Liver (tissue), 8 donors: ENCODE measurements at regions not wholly inside any gene's neighbourhood (a gene's known extent, or its start where the extent isn't known, plus 50 kb on each side); places are given as distances from the start of the nearest gene placed in this dataset.

Source experiments
- DNase-seq: peaks from one replicate; pipeline ENCODE4 v3.0.0-alpha.2; 2017; ENCODE audit warnings: low spot score
- H3K27ac ChIP-seq, 2 donors: one replicate each; pipeline ENCODE4 v1.7.0; 2013; ENCODE audit warnings: inconsistent platforms in 2 of 2, low read length in 2 of 2, control low read depth in 1 of 2, low read depth in 1 of 2, mild to moderate bottlenecking in 1 of 2
- H3K27me3 ChIP-seq, 4 donors: one replicate each; pipeline versions ENCODE4 v1.6.1 to v1.7.0; 2013; ENCODE audit warnings: low read length in 3 of 4, inconsistent platforms in 1 of 4, mild to moderate bottlenecking in 1 of 4, moderate library complexity in 1 of 4; ENCODE audit not compliant: control insufficient read depth in 4 of 4, insufficient read depth in 4 of 4
- H3K36me3 ChIP-seq, 4 donors: one replicate each; pipeline versions ENCODE4 v1.6.1 to v1.7.0; 2013; ENCODE audit warnings: low read length in 3 of 4, mild to moderate bottlenecking in 3 of 4, low read depth in 1 of 4, moderate library complexity in 1 of 4; ENCODE audit not compliant: control insufficient read depth in 4 of 4, insufficient read depth in 3 of 4
- H3K4me1 ChIP-seq, 4 donors: one replicate each; pipeline versions ENCODE4 v1.6.1 to v1.7.0; 2013; ENCODE audit warnings: low read length in 3 of 4, mild to moderate bottlenecking in 3 of 4, moderate library complexity in 1 of 4; ENCODE audit not compliant: control insufficient read depth in 4 of 4, insufficient read depth in 4 of 4
- H3K4me3 ChIP-seq, 3 donors: one replicate each; pipeline versions ENCODE4 v1.6.1 to v1.7.0; 2013; ENCODE audit warnings: low read length in 3 of 3, control low read depth in 1 of 3, low read depth in 1 of 3, mild to moderate bottlenecking in 1 of 3
- H3K9ac ChIP-seq, 2 donors: one replicate each; pipeline ENCODE4 v1.7.0; 2013; ENCODE audit warnings: low read length in 2 of 2, mild to moderate bottlenecking in 2 of 2, moderate library complexity in 2 of 2, control low read depth in 1 of 2, low read depth in 1 of 2
- H3K9me3 ChIP-seq, 4 donors: one replicate each; pipeline versions ENCODE4 v1.6.1 to v1.7.0; 2013; ENCODE audit warnings: low read length in 3 of 4; ENCODE audit not compliant: control insufficient read depth in 4 of 4
- CTCF ChIP-seq: fragments of 150-350 bp; IDR thresholded peaks from 2 replicates; pipeline ENCODE4 v1.5.1; 2017; ENCODE audit warnings: improper control_type of control experiment, low read depth, low read length; ENCODE audit not compliant: missing input control
- EGR1 ChIP-seq, 2 donors: IDR thresholded peaks; 2 replicates each; pipeline ENCODE4 v1.6.1; 2016 to 2018; ENCODE audit warnings: antibody characterized with exemption in 2 of 2, low read depth in 2 of 2
- FOXA1 ChIP-seq: IDR thresholded peaks from 2 replicates; pipeline ENCODE4 v1.6.1; 2016; ENCODE audit warnings: antibody characterized with exemption
- FOXA2 ChIP-seq: IDR thresholded peaks from 2 replicates; pipeline ENCODE4 v1.6.1; 2016; ENCODE audit warnings: antibody characterized with exemption
- GABPA ChIP-seq, 2 donors: IDR thresholded peaks in 1 of 2; conservative IDR thresholded peaks in 1 of 2; 2 replicates each; pipeline ENCODE4 v1.6.1; 2016; ENCODE audit warnings: antibody characterized with exemption in 2 of 2, mild to moderate bottlenecking in 1 of 2, moderate library complexity in 1 of 2
- HNF4A ChIP-seq, 2 donors: conservative IDR thresholded peaks; 2 replicates each; pipeline ENCODE4 v1.6.1; 2016; ENCODE audit warnings: antibody characterized with exemption in 2 of 2, mild to moderate bottlenecking in 2 of 2
- HNF4G ChIP-seq: IDR thresholded peaks from 2 replicates; pipeline ENCODE4 v1.6.1; 2016; ENCODE audit warnings: antibody characterized with exemption
- JUND ChIP-seq, 2 donors: IDR thresholded peaks; 2 replicates each; pipeline ENCODE4 v1.6.1; 2016; ENCODE audit warnings: antibody characterized with exemption in 2 of 2
- MAX ChIP-seq: IDR thresholded peaks from 2 replicates; pipeline ENCODE4 v1.6.1; 2016; ENCODE audit warnings: antibody characterized with exemption
- RXRA ChIP-seq, 2 donors: IDR thresholded peaks; 2 replicates each; pipeline ENCODE4 v1.6.1; 2017 to 2018; ENCODE audit warnings: antibody characterized with exemption in 2 of 2, mild to moderate bottlenecking in 1 of 2
- SP1 ChIP-seq: IDR thresholded peaks from 2 replicates; pipeline ENCODE4 v1.6.1; 2018; ENCODE audit warnings: antibody characterized with exemption, mild to moderate bottlenecking
- TAF1 ChIP-seq: conservative IDR thresholded peaks from 2 replicates; pipeline ENCODE4 v1.6.1; 2016; ENCODE audit warnings: antibody characterized with exemption, mild to moderate bottlenecking
- WGBS: extraction: QIAGEN DNeasy Blood & Tissue Kit; methylation state at CpG from one replicate; pipeline ENCODE4 v1.1.7; 2013; 5-methylcytosine and 5-hydroxymethylcytosine counted together
- donor health status: healthy.
- donor health status: healthy.
- donor health status: healthy.
- donor health status: healthy.
- donor health status: healthy.

GRCh38 chrX:40189637-40190036, 91.9 kb upstream of the BCOR start:
- no peak overlapping the region for H3K4me3 ChIP-seq
- TF ChIP-seq TAF1 (no peak), FOXA2 (no peak)

GRCh38 chrX:40188573-40189417, 91.0 kb upstream of the BCOR start:
- no peak for TF ChIP-seq MAX
- H3K27me3 ChIP-seq = no peaks in the 10 kb centered on the region
- H3K36me3 ChIP-seq = no peaks in the 10 kb centered on the region
- H3K9ac ChIP-seq = no peak overlapping the region
- H3K4me3 ChIP-seq = no peak overlapping the region
- 79% methylated on average over 18 of the region's 18 CpGs for WGBS
- peaks cover 0 to 6% (median 2%) of the 10 kb centered on the region in 4 donors for H3K9me3 ChIP-seq
- no peaks in the 10 kb centered on the region for H3K4me1 ChIP-seq
- no peak for DNase-seq
- H3K27ac ChIP-seq = no peak overlapping the region

More at GRCh38 chrX:40189637-40190036, 91.9 kb upstream of the BCOR start:
- H3K4me1 ChIP-seq = no peaks in the 10 kb centered on the region
- H3K9ac ChIP-seq = no peak overlapping the region
- 82% methylated on average over 4 of the region's 4 CpGs for WGBS
- no peaks in the 10 kb centered on the region for H3K36me3 ChIP-seq
- no peaks in the 10 kb centered on the region for H3K27me3 ChIP-seq
- no peak for DNase-seq
- peaks cover 0 to 6% (median 2%) of the 10 kb centered on the region in 4 donors for H3K9me3 ChIP-seq
- H3K27ac ChIP-seq = no peak overlapping the region

- no peak for DNase-seq
- H3K9me3 ChIP-seq = peaks cover 0 to 4% (median 2%) of the 10 kb centered on the region in 4 donors
- no peak for TF ChIP-seq MAX
- TF ChIP-seq FOXA1 = no peak
- no peak for TF ChIP-seq CTCF
- no peak for TF ChIP-seq HNF4G
- TF ChIP-seq TAF1 = no peak
- no peak for TF ChIP-seq JUND (IDR thresholded peaks at IDR 0.05)
- no peak for TF ChIP-seq SP1
- no peak for TF ChIP-seq GABPA (IDR thresholded peaks at IDR 0.05 in 1 of 2, conservative IDR thresholded peaks at IDR 0.05 in 1 of 2)
- TF ChIP-seq EGR1 (IDR thresholded peaks at IDR 0.05; ENCODE audit: low read depth in 2 of 2) = no peak
- TF ChIP-seq FOXA2 = no peak
- no peak for TF ChIP-seq RXRA (IDR thresholded peaks at IDR 0.05)
- TF ChIP-seq HNF4A (conservative IDR thresholded peaks at IDR 0.05) = no peak
- H3K9ac ChIP-seq = no peak overlapping the region
- H3K27me3 ChIP-seq = no peaks in the 10 kb centered on the region
- no peaks in the 10 kb centered on the region for H3K36me3 ChIP-seq
- 92% methylated on average over 4 of the region's 4 CpGs for WGBS
- H3K27ac ChIP-seq = no peak overlapping the region
- no peaks in the 10 kb centered on the region for H3K4me1 ChIP-seq
- H3K4me3 ChIP-seq = no peak overlapping the region
These were observed 87.2 kb upstream of the BCOR start for GRCh38 chrX:40184968-40185367.
